Central memory CD4-positive, alpha-beta T cell (primary cell): ENCODE measurements at regions not wholly inside any gene's neighbourhood (a gene's known extent, or its start where the extent isn't known, plus 50 kb on each side); places are given as distances from the start of the nearest gene placed in this dataset.

ENCODE experiments used
- DNase-seq: peaks from one replicate; pipeline ENCODE4 v3.0.0; 2022

DNA sequence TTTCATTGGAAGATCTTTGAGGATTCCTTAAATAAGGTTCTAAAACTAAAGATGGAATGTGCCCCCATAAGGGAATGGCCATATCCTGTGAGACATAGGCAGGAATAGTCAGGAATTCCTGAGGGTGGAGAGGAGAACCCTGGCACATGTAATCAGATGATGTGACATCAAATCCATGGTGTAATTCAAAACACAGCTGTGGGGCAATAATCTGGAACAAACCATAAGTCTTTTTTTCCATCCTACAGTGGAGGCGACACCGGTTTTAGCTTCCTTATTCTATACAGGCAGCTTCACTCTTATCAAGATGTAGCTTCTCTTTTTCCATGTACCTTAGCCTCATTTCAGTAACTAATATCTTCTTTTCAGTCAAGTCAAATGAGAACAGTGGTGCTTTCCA, 133.6 kb upstream of the CITED2 start:
- no peak for DNase-seq

DNA sequence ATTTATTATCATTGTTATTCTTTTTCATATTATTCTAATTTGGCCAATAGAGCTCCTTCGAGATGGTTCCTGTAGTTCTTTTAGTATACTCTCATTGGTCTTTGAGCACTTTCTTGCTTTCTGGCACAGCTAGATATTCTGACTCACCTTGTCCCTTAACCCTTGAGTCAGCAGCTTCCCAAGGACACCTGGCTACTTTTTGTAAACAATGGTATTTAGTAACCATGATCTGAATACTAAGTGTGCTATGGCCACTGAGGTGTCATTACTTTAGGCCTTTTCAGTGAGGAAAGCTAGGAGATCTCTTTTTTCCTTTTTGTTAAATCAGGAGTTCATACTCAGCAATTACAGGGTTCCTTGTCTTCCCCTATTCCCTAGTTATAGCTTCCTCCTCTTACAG, 126.5 kb upstream of the CITED2 start:
- no peak for DNase-seq

DNA sequence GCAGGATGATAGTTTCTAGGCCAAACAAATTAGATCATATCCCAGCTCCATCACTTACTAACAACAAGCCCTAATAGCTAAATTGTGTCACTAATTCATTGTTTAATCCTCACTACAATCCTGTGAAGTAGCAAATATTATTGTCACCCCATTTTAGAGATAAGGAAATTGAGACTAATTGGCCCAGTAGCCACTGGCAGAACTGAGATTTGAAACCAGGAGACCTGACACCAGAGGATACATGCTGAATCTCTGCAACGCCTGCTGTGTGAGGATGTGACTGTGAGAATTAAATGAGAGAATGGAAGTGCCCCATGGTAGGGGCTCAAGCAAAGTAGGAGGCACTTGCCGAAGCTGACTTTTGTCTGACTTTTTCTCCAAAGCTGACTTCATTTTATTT, 124.3 kb upstream of the CITED2 start:
- no peak for DNase-seq

DNA sequence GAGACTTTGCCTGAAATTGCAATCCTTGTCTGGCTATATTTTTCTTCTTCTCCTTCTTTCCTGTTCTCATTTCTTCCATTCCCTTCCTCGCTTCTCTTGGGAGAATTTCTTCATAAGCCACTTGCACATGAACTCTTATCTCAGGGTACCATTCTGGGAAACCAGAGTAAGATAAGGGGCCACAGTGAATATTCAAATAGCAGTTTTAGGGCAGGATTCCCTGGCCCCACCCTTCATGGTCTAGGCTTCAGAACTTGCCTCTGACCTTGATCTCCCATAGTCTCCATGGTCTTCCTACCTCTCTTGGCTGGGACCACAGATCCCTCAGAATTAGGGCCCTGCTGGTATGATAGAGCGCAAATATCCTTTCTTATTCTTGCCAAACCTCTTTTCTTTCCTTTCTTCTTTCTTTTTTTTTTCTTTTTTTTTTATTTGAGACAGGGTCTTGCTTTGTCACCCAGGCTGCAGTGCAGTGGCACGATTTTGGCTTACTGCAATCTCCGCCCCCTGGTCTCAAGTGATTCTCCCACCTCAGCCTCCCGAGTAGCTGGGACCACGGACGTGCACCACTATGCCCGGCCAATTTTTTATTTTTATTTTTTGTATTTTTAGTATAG, 123.0 kb upstream of the CITED2 start:
- DNase-seq = no peak

DNA sequence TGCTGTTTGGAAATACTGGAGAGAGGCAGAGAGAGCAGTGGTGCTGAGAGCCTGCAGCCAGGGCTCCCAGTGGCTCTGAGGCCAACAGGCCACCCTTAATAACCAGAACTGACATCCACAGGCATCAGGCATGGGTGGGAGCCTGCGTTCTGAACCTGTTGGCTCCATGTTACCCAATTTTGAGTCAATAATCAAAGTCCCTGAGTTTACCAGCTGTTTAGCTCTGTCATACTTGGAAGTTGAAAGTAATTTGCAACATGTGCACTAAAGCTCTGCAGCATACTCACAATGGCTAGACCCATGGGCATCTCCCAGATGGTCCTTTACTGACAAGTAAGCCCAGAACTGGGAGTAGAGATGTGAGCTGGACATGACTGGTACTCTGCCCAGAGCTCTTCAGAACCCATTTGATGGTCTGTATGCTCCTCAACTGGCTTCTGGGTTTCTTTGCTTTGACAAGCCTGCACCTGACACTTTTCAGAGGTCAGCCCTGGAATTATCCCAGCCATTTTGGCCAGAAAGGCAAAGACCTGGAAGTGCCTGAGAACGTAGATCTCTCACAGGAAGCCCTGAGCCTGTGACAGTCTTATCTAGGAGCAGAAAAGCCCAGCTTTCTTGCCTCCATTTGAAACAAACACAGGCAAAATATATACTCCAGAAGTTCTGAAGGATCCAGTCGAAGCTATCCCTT, 122.4 kb upstream of the CITED2 start:
- no peak for DNase-seq

DNA sequence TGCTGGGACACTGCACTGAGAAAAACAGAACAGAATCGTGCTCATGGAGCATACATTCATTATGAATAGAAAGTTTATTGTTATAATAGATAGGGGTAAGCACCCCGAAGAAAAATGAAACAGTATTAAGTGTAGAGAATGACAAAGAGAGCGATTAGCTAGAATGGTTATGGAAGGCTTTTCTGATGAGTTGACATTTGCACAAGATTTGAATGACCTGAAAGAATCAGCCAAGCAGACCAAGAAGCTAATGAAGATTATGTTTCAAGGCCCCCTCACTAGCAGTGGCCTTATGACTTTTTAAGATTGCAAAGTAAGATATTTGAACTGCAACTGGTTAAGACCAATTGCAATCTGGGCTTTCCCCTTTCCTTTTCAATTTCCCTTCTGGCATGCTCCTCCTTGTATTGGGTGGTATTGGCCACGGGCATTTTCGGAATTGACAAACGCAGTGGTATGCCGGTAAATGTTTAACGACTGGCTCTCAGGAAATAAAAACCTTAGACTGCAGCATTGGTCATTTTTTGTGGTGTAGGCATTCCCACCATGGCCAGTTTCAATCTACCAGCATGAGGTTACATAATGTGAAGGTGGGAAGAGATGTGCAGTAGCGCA, 120.0 kb upstream of the CITED2 start:
- no peak for DNase-seq

DNA sequence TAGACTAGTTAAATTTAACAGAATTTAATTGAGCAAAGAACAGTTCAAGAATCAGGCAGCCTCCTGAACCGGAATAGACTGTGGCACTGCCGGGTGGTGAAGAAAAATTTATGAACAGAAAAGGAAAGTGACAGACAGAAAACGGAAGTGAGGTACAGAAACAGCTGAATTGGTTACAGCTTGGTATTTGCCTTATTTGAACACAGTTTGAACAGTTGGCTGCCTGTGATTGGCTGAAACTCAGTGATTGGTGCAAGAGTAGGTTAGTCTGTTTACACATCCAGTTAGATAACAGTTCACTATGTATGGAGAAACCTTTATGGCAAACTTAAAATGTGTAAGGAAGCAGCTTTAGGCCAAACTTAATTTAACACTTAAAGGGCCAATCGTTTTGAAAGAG, 116.0 kb upstream of the CITED2 start:
- DNase-seq = peak; percentile 33

DNA sequence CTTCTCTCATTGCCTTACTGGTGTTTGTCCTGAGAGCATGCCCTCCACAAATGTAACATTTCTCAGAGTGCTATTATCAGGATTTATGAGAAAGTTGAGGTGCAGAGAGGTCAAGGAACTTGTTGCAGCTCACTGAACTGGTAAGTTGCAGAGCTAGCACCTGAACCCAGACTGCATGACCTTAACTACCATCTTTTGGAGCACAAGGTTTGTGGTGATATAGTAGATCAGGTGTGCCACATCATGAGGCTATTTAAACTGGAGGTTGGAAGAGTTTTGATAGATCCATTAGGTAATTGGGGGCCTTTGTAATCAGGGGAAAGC, 112.0 kb upstream of the CITED2 start:
- no peak for DNase-seq

DNA sequence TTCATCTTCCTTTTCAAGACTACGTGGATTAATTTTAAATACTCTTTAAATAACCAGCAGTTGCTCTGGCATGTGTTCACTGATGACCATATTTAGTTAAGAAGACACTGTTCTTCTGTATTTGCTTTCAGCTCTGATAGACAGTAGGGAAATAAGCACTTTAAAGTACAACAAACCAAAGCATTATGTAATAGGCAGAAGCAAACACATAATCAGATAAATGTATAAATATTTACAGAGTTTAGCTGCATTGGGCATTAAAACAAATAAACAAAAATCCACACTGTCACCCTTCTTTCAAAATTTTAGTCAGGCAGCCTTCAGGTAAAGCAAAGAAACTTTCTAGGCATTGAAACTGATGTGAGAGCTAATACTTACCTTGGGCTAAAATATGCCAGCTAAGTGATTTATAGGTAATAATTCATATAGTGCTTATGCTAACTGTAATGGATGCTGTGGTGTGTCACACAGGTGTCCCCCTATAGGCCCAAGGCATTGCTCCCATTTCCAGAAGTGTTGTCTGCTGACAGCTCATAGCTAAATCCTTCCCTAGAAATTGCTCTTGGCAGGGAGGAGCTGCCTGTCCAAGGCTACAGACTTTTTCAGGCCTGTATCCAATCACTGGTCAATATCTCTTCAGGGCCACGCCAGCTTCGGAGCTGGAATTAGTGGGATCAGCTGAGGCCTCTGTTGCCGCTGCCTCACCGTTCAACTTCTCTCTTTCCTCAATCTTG, 111.5 kb upstream of the CITED2 start:
- DNase-seq = no peak

DNA sequence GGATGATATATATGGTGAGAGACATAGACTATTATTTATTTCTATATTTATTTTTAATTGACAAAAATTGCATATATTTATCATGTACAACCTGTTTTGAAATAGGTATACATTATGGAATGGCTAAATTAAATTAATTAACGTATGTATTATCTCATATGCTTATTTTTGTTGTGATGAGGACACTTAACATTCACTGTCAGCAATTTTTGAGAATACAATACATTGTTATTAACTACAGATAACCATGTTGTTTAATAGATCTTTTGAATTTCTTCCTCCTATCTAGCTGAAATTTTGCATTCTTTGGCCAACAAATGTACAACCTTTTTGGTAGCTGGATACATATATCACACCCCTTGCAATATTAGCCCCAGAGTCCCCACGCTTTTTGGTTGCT, 110.7 kb upstream of the CITED2 start:
- DNase-seq = no peak

DNA sequence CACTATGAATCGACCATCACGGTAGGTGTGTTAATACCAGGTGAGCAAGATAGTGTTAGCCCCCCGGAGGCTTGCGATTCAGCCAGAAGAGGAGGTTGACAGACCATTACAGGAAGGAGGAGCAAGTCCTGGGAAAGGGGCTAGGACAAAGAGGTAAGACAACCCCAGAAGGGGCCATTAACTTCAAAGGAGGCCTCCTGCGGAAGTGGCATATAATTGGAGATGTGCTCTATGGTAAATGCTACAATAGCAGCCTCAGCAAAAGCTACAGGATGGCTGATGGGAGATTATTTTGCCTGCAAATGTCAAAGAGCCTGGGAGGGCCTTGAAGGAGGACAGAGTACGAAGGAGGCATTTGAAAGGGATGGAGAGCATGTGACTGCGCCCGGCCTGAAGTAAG, 108.6 kb upstream of the CITED2 start:
- no peak for DNase-seq

DNA sequence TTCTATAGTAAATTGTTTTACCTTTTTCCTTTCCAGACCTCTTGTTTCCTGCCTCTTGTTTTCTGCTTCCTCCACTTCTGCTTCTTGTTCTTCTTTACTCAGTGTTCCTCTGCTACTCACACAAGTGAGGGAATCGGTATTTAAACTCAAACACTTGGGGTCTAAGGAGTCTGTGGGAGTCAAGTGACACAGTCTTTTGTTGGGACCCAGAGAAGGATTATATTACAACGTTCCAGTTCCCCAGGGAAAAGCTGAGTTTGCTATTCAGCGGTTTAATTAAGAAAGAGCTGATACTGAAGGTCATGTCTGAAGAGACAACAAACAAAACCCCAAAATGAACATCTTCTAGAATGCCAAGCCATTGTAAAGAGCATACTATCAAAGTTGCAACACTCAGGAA, 107.8 kb upstream of the CITED2 start:
- no peak for DNase-seq

DNA sequence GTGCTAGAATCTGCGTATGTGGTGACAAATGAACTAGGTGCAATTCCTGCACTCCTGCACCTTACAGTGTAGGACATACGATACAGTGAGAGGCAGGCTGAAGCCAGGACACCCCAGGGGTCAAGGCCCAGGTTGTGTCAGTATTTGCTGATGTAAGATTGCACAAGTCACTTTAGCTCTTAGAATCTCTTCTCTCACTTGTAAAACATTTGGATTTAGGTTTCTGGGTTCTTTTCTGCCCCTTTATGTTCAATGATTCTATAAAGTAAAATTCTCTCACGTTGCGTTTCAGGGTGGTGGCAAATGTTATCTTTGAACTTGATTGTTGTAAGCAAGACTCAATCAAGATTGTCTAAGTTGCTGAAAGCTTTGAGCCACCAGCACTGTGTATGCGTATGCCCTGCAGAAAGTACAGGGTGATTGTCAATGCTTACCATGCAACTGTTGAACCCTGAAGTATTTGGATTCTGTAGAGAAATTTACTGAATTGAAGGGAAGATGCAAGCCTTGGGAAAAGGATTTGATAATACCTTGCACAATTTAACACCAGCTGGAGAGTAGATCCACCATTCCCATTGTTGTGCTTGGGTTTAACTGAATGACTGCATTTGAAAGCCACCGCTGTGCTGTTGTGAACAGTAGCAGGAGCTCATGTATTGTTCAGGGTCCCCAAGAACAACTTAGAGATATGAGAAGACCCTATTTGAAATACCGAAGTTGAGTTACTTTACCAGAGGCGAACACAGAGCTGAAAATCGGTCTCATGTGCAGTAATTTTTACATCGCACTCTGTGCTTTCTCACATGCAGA, 106.1 kb upstream of the CITED2 start:
- DNase-seq = no peak

DNA sequence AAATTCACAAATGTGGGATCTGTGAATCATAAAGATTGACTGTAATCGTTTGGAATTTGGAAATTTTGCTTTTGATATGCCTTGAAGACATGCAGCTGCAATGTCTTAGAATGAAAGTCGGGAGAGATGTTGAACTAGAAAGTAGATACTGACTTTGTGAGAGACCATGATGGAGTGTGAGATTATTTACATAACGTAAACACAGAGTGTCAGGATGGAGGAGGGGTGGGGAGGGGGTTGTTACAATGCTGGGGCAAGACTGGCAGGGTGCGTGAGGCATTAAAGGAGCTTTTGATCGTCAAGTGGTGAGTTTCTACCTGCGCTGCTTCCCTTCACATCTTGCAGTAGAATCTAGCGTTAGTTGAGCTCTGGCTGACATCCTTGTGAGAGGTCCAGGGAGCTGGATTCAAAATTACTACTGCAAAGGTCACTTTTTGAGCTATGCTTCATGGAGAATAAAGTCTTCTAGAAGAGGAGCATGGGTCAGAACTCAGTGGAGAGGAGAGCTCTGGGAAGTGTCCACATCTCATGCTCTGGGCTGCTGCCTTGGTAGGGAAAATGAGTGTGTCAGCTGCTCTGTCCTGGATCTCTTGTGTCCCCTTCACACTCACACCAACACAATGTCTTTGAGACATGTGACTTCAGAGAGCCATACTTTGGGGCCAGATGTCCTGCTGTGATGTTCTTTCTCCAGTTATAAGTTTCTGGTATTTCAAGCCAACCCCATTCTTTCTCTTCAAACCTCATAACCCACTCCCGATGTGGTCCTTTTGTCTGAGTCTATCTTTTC, 105.2 kb upstream of the CITED2 start:
- no peak for DNase-seq

DNA sequence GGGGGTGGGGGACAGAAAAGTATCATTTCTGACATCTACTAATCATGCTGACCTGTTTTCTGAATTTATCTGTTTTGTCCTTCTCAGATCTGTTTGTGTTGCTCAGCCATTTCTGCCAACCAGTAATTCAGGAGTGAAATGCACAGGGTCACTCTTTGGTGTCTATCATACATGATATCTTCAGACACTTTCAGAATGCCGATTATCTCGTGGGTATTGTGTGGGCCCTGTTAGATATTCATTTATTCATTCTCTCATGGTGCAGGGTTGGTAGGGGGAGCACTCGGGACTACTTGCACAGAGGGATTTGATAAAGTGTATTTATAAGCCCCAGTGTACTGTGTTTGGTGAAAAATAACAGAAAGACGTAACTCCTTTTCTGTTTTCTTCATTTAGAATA, 101.2 kb upstream of the CITED2 start:
- DNase-seq = no peak

DNA sequence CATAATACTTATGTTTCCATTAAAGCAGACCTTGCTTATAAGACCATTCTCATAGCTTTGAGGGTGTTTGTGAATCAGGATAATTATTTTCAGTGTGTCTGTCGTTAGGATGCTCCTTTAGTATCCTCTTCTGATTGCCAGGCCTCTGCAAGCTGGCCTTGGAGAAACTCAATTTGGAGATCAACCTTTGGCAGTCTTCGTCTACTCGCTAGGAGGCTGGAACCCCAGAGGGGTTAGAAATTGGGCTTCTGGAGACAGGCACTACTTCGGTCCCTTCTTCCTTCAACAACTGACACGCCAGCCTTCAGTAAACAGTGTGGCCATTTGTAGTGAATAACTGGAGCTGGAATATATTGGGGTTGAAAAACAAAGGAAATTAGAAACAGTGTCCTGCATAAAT, 100.8 kb upstream of the CITED2 start:
- no peak for DNase-seq

DNA sequence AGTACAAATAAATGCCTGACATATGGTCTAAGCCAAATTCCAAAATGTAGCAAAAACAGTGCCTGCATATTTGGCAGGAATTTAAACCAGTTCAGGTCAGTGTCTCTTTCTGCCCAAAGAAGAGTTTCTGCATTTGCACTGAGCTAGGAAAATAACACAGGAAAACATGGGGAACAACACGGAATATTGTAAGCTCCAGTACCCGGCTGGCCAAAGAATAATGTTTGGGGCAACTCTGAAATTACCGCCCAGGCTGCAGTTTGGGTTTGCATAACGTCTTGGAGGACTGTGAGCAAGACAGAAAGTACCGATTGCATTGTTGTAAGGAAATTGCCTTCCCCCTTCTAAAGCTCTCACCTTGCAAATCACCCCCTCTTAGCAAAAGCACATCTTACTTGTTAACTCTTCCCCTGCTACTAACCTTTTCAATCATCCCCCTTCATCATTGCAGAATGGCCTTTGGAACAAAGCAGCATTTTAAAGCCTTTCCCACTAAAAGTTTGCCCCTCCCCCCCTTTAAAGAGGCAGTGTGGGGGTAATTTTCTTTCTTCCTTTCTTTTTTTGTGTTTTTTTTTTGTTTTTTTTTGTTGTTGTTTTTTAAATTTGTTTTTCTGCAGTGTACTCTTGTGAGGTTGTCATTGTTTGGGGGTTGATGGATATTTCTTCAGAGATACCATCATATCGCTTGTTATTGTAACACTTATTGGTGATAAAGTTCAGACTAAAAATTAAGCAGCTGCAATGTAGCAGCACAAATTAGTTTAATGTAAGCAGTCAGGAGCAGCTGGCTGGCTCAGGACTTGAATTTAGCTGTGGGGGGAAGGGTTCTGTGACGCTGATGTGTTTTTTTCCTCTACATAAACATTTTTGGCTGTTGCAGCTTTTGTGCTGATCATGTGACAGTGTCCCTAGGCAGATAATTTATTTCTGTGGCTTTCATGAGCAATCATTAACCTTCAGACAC, 100.0 kb upstream of the CITED2 start:
- no peak for DNase-seq

DNA sequence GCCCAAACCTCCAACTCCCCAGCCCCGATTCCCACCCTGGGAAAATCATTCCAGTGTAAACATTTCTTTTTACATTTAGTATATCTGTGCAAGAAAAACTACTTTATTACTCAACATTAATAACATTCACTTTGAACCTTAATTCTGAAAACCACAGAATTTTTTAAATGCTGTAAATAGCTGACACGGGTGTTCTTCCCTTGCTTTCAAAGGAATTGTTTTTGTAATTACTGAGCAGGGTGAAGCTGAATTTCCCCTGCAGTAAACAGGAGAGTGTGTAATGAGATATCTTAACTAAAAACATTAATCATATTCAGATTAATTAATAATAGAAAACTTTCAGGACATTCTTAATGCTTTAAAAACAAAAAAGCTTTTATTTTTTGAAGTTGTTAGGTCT, 99.3 kb upstream of the CITED2 start:
- DNase-seq = no peak

DNA sequence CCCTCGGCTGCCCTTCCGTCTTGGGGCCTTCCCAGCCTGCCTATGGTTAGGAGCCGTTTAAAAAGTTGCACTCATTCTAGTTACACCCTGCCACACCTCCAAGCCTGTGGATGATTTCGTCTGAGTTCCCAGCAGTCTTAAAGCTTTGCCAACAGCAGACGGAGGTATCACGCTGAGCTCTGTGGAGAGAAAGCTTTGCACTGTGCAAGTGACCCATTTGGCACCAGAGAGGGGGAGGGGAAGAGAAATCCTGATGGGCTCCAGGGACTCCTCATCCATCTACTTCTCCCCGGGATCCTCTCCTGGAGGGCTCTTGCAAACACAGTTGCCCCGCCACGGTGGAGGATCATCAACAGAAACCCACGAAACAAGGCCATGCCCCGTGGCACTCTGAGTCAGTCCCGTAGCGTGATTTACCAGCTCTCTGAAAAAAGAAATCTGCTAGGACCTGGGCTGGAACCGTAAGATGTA, 98.8 kb upstream of the CITED2 start:
- DNase-seq = no peak

DNA sequence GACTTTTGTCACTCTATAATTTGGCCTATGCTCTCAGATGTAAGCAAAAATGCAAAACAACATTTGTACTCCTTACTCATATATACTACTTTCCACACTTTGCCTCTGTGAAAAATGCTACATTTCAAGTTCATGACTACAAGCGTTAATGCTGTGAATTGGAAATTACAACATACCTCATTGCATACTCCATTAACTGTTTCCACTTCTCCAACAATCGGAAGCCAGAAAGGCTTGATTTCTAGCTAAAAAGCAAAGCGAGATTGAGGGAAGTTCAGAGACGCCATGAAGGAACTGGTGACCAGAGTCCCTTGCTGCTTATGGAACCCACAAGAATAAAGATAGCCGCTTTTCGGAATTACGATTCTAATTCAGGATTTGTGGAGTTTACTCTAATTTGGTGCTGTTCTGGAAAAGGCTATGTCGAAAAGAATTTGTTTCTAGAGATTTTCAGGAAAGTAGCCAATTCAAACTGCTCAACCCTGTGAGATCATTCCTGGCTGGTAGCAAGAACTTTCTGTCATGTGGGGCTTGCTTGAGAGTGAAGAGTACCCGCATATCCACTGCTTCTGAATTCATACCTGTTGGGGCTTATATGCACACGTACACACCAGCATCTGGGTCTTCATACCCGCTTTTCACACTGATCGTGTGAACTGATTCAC, 98.0 kb upstream of the CITED2 start:
- DNase-seq = no peak
